GM12865 (cell line): ENCODE measurements at regions not wholly inside any gene's neighbourhood (a gene's known extent, or its start where the extent isn't known, plus 50 kb on each side); places are given as distances from the start of the nearest gene placed in this dataset.
A peak's percentile ranks its signal among the peaks of the same experiment; 100 is the strongest.

Experiments used
- DNase-seq: peaks from one replicate; pipeline ENCODE4 v3.0.0; 2010; ENCODE audit warnings: low read depth
- H3K4me3 ChIP-seq: 2 replicates; pipeline ENCODE4 v1.5.1; 2011; ENCODE audit warnings: mild to moderate bottlenecking, low read depth, low read length, control low read depth
- TF ChIP-seq, protein P1 (sequence below): IDR thresholded peaks from 2 replicates; pipeline ENCODE4 v1.5.1; 2011; ENCODE audit warnings: low read length, control low read depth, low read depth, inconsistent platforms; ENCODE audit not compliant: insufficient read depth; ENCODE audit errors: missing control alignments

DNA sequence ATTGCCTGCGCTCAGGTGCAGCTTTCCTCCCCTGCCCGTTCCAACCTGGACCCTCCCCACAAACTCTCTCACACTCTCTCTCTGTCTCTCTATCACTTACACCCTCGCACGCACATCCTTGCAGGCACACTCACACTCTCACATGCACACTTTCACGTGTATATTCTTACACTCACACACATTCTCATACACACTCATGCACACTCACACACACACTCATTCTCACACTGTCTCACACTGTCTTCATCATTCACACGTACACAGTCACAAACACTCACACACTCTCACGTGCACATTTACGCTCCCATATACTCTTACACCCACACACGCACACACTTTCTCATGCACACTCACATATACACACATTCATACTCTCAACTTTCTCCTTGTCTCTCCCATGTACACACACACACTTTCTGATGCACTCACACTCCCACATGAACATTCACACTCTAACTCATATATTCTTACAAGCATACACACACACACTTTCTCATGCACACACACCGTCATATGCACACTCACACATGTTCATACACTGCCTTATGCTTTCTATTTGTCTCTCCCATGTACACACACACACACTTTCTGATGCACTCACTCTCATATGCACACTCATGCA is 229.3 kb downstream of the SNX18 start:
- TF ChIP-seq, protein P1, sequence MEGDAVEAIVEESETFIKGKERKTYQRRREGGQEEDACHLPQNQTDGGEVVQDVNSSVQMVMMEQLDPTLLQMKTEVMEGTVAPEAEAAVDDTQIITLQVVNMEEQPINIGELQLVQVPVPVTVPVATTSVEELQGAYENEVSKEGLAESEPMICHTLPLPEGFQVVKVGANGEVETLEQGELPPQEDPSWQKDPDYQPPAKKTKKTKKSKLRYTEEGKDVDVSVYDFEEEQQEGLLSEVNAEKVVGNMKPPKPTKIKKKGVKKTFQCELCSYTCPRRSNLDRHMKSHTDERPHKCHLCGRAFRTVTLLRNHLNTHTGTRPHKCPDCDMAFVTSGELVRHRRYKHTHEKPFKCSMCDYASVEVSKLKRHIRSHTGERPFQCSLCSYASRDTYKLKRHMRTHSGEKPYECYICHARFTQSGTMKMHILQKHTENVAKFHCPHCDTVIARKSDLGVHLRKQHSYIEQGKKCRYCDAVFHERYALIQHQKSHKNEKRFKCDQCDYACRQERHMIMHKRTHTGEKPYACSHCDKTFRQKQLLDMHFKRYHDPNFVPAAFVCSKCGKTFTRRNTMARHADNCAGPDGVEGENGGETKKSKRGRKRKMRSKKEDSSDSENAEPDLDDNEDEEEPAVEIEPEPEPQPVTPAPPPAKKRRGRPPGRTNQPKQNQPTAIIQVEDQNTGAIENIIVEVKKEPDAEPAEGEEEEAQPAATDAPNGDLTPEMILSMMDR, result no peak
- no peak for DNase-seq

DNA sequence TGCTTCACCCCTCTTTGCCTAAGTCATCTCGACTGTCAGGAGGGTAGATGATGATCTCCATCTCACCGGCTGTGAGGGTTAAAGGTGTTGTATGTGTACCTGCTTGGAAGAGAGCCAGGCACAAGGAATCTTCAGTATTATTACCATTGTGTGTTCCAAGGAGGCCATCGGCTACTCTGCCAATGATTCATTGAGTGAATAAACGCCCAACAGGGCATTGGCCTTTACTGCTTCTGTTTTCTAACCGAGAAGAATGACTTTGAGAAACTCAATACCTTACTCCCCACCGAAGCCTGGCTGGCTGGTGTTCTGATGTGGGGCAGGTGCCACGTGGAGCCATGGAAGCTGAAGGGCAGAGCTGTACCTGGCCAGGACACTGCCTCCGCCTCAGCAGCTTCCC is 228.8 kb downstream of the SNX18 start:
- H3K4me3 ChIP-seq, result no peak overlapping the region
- TF ChIP-seq, protein P1, result no peak
- DNase-seq, result no peak

More for the DNA sequence above, 229.3 kb downstream of the SNX18 start:
- H3K4me3 ChIP-seq, result no peak overlapping the region

DNA sequence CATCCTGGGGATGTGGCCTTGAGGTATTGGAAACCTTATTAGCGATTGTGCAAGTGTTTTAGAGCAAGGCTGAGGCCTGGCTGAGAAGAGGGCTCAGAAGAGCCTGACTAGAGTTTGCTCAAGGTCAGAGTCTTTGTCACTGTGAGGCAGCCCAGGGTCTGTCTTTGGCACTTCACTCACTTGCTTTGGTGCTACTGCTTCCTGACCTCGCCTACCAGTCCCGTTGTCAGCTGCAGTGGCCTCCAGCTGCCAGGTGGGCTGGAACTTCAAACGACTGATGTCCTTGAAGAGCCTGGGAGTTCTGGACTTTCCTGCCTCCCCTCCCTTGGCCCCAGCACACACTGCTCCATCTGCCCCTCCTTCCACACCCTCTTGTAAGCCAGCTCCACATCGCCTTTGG is 228.0 kb downstream of the SNX18 start:
- no peak for DNase-seq
- no peak overlapping the region for H3K4me3 ChIP-seq
- TF ChIP-seq, protein P1, result no peak

DNA sequence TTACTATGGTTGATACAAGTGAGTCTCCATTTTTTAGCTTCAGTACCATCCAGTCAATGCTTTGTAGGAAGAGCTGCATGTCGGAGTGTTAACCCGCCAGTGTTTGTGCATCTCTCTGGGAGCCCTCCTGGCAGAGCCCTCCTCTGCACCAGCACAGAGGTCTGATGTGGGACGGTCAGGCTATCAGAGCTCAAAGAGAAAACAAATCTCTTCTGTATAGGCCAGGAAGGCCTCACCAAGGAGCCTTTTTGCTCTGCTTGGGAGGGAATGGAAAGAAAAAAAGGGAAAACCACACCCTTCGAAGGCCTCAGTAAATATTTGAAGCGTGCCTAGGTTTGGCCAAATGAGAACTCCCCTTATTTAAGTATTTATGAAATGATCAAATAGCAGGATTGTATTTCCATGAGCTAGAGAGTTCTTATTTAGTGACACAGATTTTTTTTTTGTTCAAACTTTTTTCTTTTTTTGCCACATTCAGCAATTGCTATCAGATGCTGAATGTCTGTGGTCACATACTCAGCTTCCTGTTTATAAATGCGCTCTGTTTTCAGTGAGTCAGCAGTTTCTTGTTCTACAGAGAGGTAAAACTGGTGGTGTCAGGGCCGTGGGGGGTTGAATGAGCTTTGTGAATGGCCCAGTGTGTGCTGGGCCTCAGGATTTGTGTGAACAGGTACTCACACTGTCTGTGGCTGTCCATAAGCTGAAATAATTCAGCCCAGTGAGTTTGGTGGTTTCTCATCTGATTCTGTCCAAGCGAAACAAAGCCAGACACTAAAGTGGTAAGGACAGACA is 226.6 kb downstream of the SNX18 start:
- peak; percentile 86 for DNase-seq
- TF ChIP-seq, protein P1, result no peak
- no peak overlapping the region for H3K4me3 ChIP-seq

DNA sequence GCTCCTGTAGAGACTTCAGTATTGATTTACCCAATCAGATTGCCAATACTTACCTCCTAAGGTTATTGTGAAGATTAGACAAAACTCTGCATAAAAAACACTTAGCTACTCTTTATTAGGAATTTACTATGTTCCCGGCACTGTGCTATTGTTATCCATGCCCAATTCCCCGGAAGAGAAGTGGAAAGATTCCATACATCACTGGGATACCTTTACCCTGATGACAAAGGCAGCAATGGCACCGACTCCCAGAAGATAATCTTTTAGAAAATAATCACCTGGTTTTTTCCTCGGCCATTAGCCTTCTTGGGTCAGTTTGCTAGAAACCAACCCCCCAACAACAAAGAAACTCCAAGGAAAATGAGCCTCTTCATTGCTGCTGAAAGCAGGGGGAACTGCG is 226.0 kb downstream of the SNX18 start:
- TF ChIP-seq, protein P1, result no peak
- H3K4me3 ChIP-seq, result no peak overlapping the region
- DNase-seq, result no peak

DNA sequence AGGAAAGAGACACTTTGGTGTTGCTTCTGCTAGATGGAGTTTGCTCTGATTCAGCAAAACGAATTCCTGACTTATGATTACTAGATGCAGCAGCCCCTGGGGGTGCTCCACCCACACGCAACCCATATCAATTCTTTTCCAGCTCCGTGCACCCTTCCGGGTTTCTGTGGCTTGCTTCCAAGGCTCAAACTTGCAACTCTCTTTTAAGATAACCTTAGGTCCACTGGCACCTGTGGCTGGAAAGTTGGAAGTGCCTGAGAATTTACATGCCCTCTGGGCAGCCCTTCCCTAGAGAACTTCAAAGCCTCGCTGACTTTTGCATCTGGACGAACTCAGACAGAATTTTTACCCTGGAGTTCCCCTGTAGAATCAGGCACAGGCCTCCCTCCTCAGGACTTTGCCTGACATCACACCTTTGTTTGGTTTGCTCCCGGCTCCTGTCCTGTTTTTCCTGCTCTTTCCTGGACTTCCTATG is 224.9 kb downstream of the SNX18 start:
- H3K4me3 ChIP-seq, result no peak overlapping the region
- TF ChIP-seq, protein P1, result no peak
- no peak for DNase-seq
